ENCODE measurements at regions not wholly inside any gene's neighbourhood (a gene's known extent, or its start where the extent isn't known, plus 50 kb on each side); places are given as distances from the start of the nearest gene placed in this dataset.

GRCh38 chr18:69109686-69110085 is 291.0 kb upstream of the DOK6 start:
- ATAC-seq, result no peak
- intact Hi-C loops (cut with DNase I), result no loop called here
- no peak for DNase-seq

GRCh38 chr18:69120833-69121232 is 279.9 kb upstream of the DOK6 start:
- no peak for DNase-seq
- no peak for ATAC-seq
- intact Hi-C loops (cut with DNase I), result no loop called here

GRCh38 chr18:69123421-69123820 is 277.3 kb upstream of the DOK6 start:
- DNase-seq (no peak), ATAC-seq (no peak)
- intact Hi-C loops (cut with DNase I), result no loop called here

GRCh38 chr18:69127873-69128500 is 272.7 kb upstream of the DOK6 start:
- intact Hi-C loops (cut with DNase I), result no loop called here
- ATAC-seq (peak in 1 of 2 donors; percentile 53), DNase-seq (no peak)

- ATAC-seq (no peak), DNase-seq (no peak)
- intact Hi-C loops (cut with DNase I), result no loop called here
These were observed 272.1 kb upstream of the DOK6 start for GRCh38 chr18:69128566-69128965.

GRCh38 chr18:69128978-69129377 is 271.7 kb upstream of the DOK6 start:
- ATAC-seq (no peak), DNase-seq (no peak)

GRCh38 chr18:69138088-69138487 is 262.6 kb upstream of the DOK6 start:
- DNase-seq, result no peak
- intact Hi-C loops (cut with DNase I), result no loop called here
- no peak for ATAC-seq

More at GRCh38 chr18:69128978-69129377, 271.7 kb upstream of the DOK6 start:
- intact Hi-C loops (cut with DNase I), result no loop called here

- ATAC-seq (no peak), DNase-seq (no peak)
- intact Hi-C loops (cut with DNase I), result no loop called here
These were observed 257.6 kb upstream of the DOK6 start for GRCh38 chr18:69143084-69143483.

- DNase-seq (no peak), ATAC-seq (no peak)
- intact Hi-C loops (cut with DNase I), result no loop called here
These were observed 248.3 kb upstream of the DOK6 start for GRCh38 chr18:69152436-69152835.

- ATAC-seq (no peak), DNase-seq (no peak)
- intact Hi-C loops (cut with DNase I), result no loop called here
These were observed 242.8 kb upstream of the DOK6 start for GRCh38 chr18:69157906-69158305.

- no peak for DNase-seq
- intact Hi-C loops (cut with DNase I), result no loop called here
- no peak for ATAC-seq
These were observed 241.7 kb upstream of the DOK6 start for GRCh38 chr18:69158944-69159343.

GRCh38 chr18:69161383-69162028 is 239.2 kb upstream of the DOK6 start:
- ATAC-seq (peak; percentile 66 to 78), DNase-seq (no peak)
- intact Hi-C loops (cut with DNase I), result no loop called here

GRCh38 chr18:69162649-69163048 is 238.0 kb upstream of the DOK6 start:
- intact Hi-C loops (cut with DNase I), result no loop called here
- ATAC-seq (no peak), DNase-seq (no peak)

GRCh38 chr18:69172046-69172445 is 228.6 kb upstream of the DOK6 start:
- intact Hi-C loops (cut with DNase I), result no loop called here
- ATAC-seq (no peak), DNase-seq (no peak)

- DNase-seq, result no peak
- no peak for ATAC-seq
- intact Hi-C loops (cut with DNase I), result no loop called here
These were observed 225.0 kb upstream of the DOK6 start for GRCh38 chr18:69175681-69176080.

- intact Hi-C loops (cut with DNase I), result no loop called here
- no peak for DNase-seq
- no peak for ATAC-seq
These were observed 223.9 kb upstream of the DOK6 start for GRCh38 chr18:69176741-69177140.

GRCh38 chr18:69177702-69178101 is 223.0 kb upstream of the DOK6 start:
- intact Hi-C loops (cut with DNase I), result no loop called here
- DNase-seq (no peak), ATAC-seq (no peak)

GRCh38 chr18:69186162-69186561 is 214.5 kb upstream of the DOK6 start:
- ATAC-seq (no peak), DNase-seq (no peak)
- intact Hi-C loops (cut with DNase I), result no loop called here

GRCh38 chr18:69196336-69196735 is 204.4 kb upstream of the DOK6 start:
- DNase-seq, result no peak
- intact Hi-C loops (cut with DNase I), result no loop called here
- ATAC-seq, result no peak

- ATAC-seq (no peak), DNase-seq (no peak)
- intact Hi-C loops (cut with DNase I), result no loop called here
These were observed 194.8 kb upstream of the DOK6 start for GRCh38 chr18:69205925-69206324.

- DNase-seq (no peak), ATAC-seq (no peak)
- intact Hi-C loops (cut with DNase I), result no loop called here
These were observed 192.1 kb upstream of the DOK6 start for GRCh38 chr18:69208545-69208944.

All from left cardiac atrium (tissue), 4 donors.